Small intestine (tissue), 7 donors: ENCODE measurements at regions not wholly inside any gene's neighbourhood (a gene's known extent, or its start where the extent isn't known, plus 50 kb on each side); places are given as distances from the start of the nearest gene placed in this dataset.

Experiments
- DNase-seq, 2 donors: peaks; one replicate each; pipeline versions ENCODE4 v3.0.0 to v3.0.0-alpha.2; 2013
- FAIRE-seq: peaks from 2 replicates; lab custom pipeline; 2012; peaks lifted over from hg19 to GRCh38; lab: Jason Lieb, UNC
- H3K27ac ChIP-seq, 3 donors: one replicate each; pipeline ENCODE4 v1.5.1; 2013; ENCODE audit warnings: low read length in 2 of 3, mild to moderate bottlenecking in 2 of 3, control low read depth in 1 of 3, inconsistent platforms in 1 of 3, low read depth in 1 of 3, moderate library complexity in 1 of 3
- H3K27me3 ChIP-seq, 3 donors: one replicate each; pipeline ENCODE4 v1.6.1; 2013; ENCODE audit warnings: low read length in 3 of 3, inconsistent platforms in 1 of 3; ENCODE audit not compliant: control insufficient read depth in 3 of 3, insufficient read depth in 3 of 3
- H3K36me3 ChIP-seq, 3 donors: one replicate each; pipeline ENCODE4 v1.6.1; 2013; ENCODE audit warnings: low read length in 3 of 3, inconsistent platforms in 1 of 3, low read depth in 1 of 3, mild to moderate bottlenecking in 1 of 3, moderate library complexity in 1 of 3; ENCODE audit not compliant: control insufficient read depth in 3 of 3, insufficient read depth in 2 of 3
- H3K4me1 ChIP-seq, 3 donors: one replicate each; pipeline ENCODE4 v1.6.1; 2013; ENCODE audit warnings: low read length in 2 of 3, inconsistent platforms in 1 of 3, low read depth in 1 of 3, mild to moderate bottlenecking in 1 of 3, moderate library complexity in 1 of 3; ENCODE audit not compliant: control insufficient read depth in 3 of 3, insufficient read depth in 2 of 3
- H3K4me3 ChIP-seq, 3 donors: one replicate each; pipeline ENCODE4 v1.5.1; 2013; ENCODE audit warnings: low read length in 3 of 3, control low read depth in 1 of 3, inconsistent platforms in 1 of 3, low read depth in 1 of 3, mild to moderate bottlenecking in 1 of 3, moderate library complexity in 1 of 3
- H3K9me3 ChIP-seq, 2 donors: one replicate each; pipeline ENCODE4 v1.6.1; 2013; ENCODE audit warnings: low read depth in 1 of 2, low read length in 1 of 2; ENCODE audit not compliant: control insufficient read depth in 2 of 2, insufficient read depth in 1 of 2
- WGBS, 3 donors: extraction: QIAGEN DNeasy Blood & Tissue Kit; methylation state at CpG; one replicate each; pipeline ENCODE4 v1.1.7; 2013; 5-methylcytosine and 5-hydroxymethylcytosine counted together
- donor health status: healthy with polysubstance abuse.
- donor health status: control.
- donor health status: control.
- donor health status: Bipolar disorder and iron deficiency.
- donor health status: healthy.

GRCh38 chr6:165748390-165748789 is 85.3 kb upstream of the PDE10A start:
- DNase-seq (no peak), FAIRE-seq (no peak)
- WGBS, 3 donors, result 63 to 92% (median 82%) methylated on average over 6 of the region's 6 CpGs
- Histone ChIP-seq H3K9me3 (no peaks in the 10 kb centered on the region), H3K27ac (no peak overlapping the region), H3K36me3 (no peaks in the 10 kb centered on the region), H3K4me1 (no peaks in the 10 kb centered on the region), H3K27me3 (peaks cover 0 to 2% (median 0%) of the 10 kb centered on the region in 3 donors), H3K4me3 (no peak overlapping the region)

DNA sequence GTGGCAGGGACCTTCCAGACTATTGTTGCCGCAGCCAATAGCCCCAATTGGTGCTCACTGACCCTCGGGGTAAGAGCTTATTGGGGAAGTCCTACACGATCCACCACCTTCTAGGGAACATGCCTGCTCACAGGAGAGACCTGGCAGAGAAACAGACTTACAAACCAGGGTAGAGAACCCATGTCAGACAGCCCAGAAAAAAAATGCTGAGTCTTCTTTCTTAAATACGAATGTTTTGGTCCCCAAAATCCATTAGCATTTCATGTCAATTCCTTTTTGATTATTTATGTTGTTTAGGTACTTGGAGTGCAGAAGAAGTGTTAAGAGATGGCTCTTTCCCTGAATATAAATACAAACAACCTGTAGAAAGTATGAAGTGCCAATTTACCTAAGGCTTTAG is 84.9 kb upstream of the PDE10A start:
- Histone ChIP-seq H3K4me1 (no peaks in the 10 kb centered on the region), H3K4me3 (no peak overlapping the region), H3K27me3 (peaks cover 0 to 2% (median 0%) of the 10 kb centered on the region in 3 donors), H3K36me3 (no peaks in the 10 kb centered on the region), H3K27ac (no peak overlapping the region), H3K9me3 (no peaks in the 10 kb centered on the region)
- 66 to 70% (median 68%) methylated on average over 4 of the region's 4 CpGs for WGBS, 3 donors
- FAIRE-seq (no peak), DNase-seq (no peak)

- DNase-seq (no peak), FAIRE-seq (no peak)
- no peaks in the 10 kb centered on the region for H3K9me3 ChIP-seq
- no peaks in the 10 kb centered on the region for H3K4me1 ChIP-seq
- no peaks in the 10 kb centered on the region for H3K36me3 ChIP-seq
- peaks cover 0 to 2% (median 0%) of the 10 kb centered on the region in 3 donors for H3K27me3 ChIP-seq
- no peak overlapping the region for H3K4me3 ChIP-seq
- H3K27ac ChIP-seq, result no peak overlapping the region
- 46 to 71% (median 60%) methylated on average over 9 of the region's 9 CpGs for WGBS, 3 donors
Observed at GRCh38 chr6:165746331-165746730, 83.3 kb upstream of the PDE10A start.

DNA sequence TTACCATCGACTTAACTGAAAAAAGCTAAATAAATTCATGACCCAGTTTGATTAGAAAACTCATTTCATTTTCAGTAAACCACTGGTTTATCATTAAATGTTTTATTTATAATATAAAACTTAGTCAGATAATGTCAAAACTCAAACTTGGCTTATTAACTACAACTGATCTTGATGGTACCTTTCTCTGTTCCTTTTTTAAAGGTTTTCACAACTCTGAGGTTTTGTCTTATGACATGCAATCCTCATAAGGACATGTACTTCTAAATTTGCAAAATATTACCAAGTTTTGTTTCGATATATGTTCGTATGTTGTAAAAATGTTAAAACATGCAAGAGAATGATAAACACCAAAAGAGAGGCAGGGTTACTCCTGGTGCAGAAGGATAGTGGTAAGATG is 82.5 kb upstream of the PDE10A start:
- Histone ChIP-seq H3K27ac (no peak overlapping the region), H3K4me3 (no peak overlapping the region), H3K36me3 (no peaks in the 10 kb centered on the region), H3K9me3 (peaks cover 0 to under 1% of the 10 kb centered on the region in 2 donors), H3K4me1 (no peaks in the 10 kb centered on the region), H3K27me3 (peaks cover 0 to 2% (median 0%) of the 10 kb centered on the region in 3 donors)
- FAIRE-seq, result peak; percentile 61
- DNase-seq, result no peak
- WGBS, 3 donors, result 81 to 89% (median 82%) methylated on average over 3 of the region's 3 CpGs

DNA sequence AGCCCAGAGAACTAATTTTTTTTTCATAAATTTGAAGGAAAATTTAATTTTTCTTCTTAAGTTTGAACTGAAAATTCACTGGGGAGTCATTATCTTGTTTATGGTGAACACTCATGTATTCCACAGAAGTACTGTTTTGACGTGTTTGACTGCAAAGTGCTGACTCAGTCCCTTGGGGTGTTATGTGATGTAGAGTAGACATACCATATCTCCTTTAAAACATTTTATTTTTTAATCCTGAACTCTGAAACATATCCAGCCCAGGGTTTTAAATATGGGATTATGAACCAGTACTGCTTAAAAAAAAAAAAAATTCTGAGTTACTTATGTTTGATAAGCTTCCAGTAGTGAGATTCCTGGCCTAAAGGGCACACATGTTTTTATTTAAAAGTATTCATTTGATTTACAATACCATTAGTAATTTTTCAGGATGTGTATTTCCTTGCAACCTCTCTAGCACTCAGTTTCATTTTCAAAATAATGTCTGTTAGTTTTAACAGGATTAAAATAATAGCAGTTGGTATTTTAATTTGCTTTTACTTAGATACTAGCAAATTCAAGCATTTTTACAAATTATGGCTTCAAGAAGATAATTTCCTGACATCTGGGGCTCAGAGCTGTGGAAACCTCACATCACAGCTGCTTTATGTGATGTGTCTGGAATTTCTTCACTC is 81.7 kb upstream of the PDE10A start:
- 41 to 81% (median 69%) methylated on average over 1 of the region's 1 CpG for WGBS, 3 donors
- FAIRE-seq, result no peak
- no peak overlapping the region for H3K4me3 ChIP-seq
- DNase-seq, result no peak
- H3K4me1 ChIP-seq, result no peaks in the 10 kb centered on the region
- no peaks in the 10 kb centered on the region for H3K36me3 ChIP-seq
- peaks cover 0 to 2% of the 10 kb centered on the region in 2 donors for H3K9me3 ChIP-seq
- H3K27ac ChIP-seq, result no peak overlapping the region
- H3K27me3 ChIP-seq, result peaks cover 0 to 2% (median 0%) of the 10 kb centered on the region in 3 donors

- Histone ChIP-seq H3K36me3 (no peaks in the 10 kb centered on the region), H3K27me3 (peaks cover 0 to 2% (median 0%) of the 10 kb centered on the region in 3 donors), H3K4me1 (no peaks in the 10 kb centered on the region), H3K4me3 (no peak overlapping the region), H3K27ac (no peak overlapping the region), H3K9me3 (peaks cover 0 to 2% of the 10 kb centered on the region in 2 donors)
- FAIRE-seq (no peak), DNase-seq (no peak)
- WGBS, 3 donors, result 83 to 84% (median 84%) methylated on average over 6 of the region's 6 CpGs
Observed at GRCh38 chr6:165743366-165743898, 80.4 kb upstream of the PDE10A start.

- Histone ChIP-seq H3K9me3 (peaks cover 0 to 2% of the 10 kb centered on the region in 2 donors), H3K4me1 (no peaks in the 10 kb centered on the region), H3K4me3 (no peak overlapping the region), H3K27ac (no peak overlapping the region), H3K36me3 (no peaks in the 10 kb centered on the region), H3K27me3 (peaks cover 0 to 2% (median 0%) of the 10 kb centered on the region in 3 donors)
- FAIRE-seq (no peak), DNase-seq (no peak)
- 82 to 88% (median 84%) methylated on average over 7 of the region's 7 CpGs for WGBS, 3 donors
Observed at GRCh38 chr6:165742047-165742446, 79.0 kb upstream of the PDE10A start.

- no peak overlapping the region for H3K27ac ChIP-seq
- H3K4me1 ChIP-seq, result no peaks in the 10 kb centered on the region
- DNase-seq (no peak), FAIRE-seq (no peak)
- H3K9me3 ChIP-seq, result peaks cover 0 to 4% of the 10 kb centered on the region in 2 donors
- no peak overlapping the region for H3K4me3 ChIP-seq
- H3K36me3 ChIP-seq, result no peaks in the 10 kb centered on the region
- no peaks in the 10 kb centered on the region for H3K27me3 ChIP-seq
- 78 to 87% (median 87%) methylated on average over 1 of the region's 1 CpG for WGBS, 3 donors
Observed at GRCh38 chr6:165737396-165737795, 74.4 kb upstream of the PDE10A start.
